Common myeloid progenitor, CD34-positive (primary cell): ENCODE measurements at regions not wholly inside any gene's neighbourhood (a gene's known extent, or its start where the extent isn't known, plus 50 kb on each side); places are given as distances from the start of the nearest gene placed in this dataset.

Source experiments
- CTCF ChIA-PET: fragments of 350-600 bp; sonication (Branson Sonifier 250); formaldehyde crosslinking; loops from one replicate; lab custom pipeline; 2021; ENCODE audit warnings: antibody characterized with exemption; lab: Charles Lee
- POLR2A ChIA-PET: fragments of 350-600 bp; sonication (Branson Sonifier 250); formaldehyde crosslinking; loops from one replicate; lab custom pipeline; 2021; ENCODE audit warnings: antibody characterized with exemption; lab: Charles Lee
- DNase-seq, 3 donors: peaks; one replicate each; pipeline versions ENCODE4 v3.0.0 to v3.0.0-alpha.2; 2013
- H3K27ac ChIP-seq, 2 experiments: 1 replicate in 1 of 2; 2 replicates in 1 of 2; pipeline ENCODE4 v1.7.0; 2013; ENCODE audit warnings: inconsistent platforms in 2 of 2, low read length in 2 of 2, mild to moderate bottlenecking in 2 of 2, low read depth in 1 of 2, moderate library complexity in 1 of 2; ENCODE audit not compliant: severe bottlenecking in 2 of 2, insufficient read depth in 1 of 2, poor library complexity in 1 of 2
- H3K27me3 ChIP-seq, 5 experiments: replicated peaks in 2 of 5; 1 replicate in 3 of 5; 2 replicates in 2 of 5; pipeline versions ENCODE4 v1.6.1 to v1.7.0; 2013; ENCODE audit warnings: low read length in 4 of 5, mild to moderate bottlenecking in 2 of 5, moderate library complexity in 2 of 5, inconsistent platforms in 1 of 5; ENCODE audit not compliant: insufficient read depth in 5 of 5, control insufficient read depth in 4 of 5
- H3K36me3 ChIP-seq, 4 experiments: 1 replicate in 2 of 4; 2 replicates in 2 of 4; pipeline versions ENCODE4 v1.6.1 to v1.7.0; 2013; ENCODE audit warnings: low read length in 3 of 4, control low read depth in 1 of 4, mild to moderate bottlenecking in 1 of 4; ENCODE audit not compliant: control insufficient read depth in 4 of 4, insufficient read depth in 4 of 4
- H3K4me1 ChIP-seq, 4 experiments: 1 replicate in 3 of 4; 2 replicates in 1 of 4; pipeline versions ENCODE4 v1.6.1 to v1.7.1; 2013; ENCODE audit warnings: low read length in 3 of 4, mild to moderate bottlenecking in 3 of 4, control low read depth in 1 of 4, inconsistent platforms in 1 of 4, moderate library complexity in 1 of 4; ENCODE audit not compliant: control insufficient read depth in 4 of 4, insufficient read depth in 4 of 4; ENCODE audit errors: control extremely low read depth in 1 of 4
- H3K4me3 ChIP-seq, 7 experiments: 1 replicate in 4 of 7; 2 replicates in 3 of 7; pipeline versions ENCODE4 v1.5.1 to v1.7.0; 2013; ENCODE audit warnings: mild to moderate bottlenecking in 7 of 7, low read length in 6 of 7, moderate library complexity in 6 of 7, inconsistent platforms in 2 of 7, low read depth in 2 of 7, control low read depth in 1 of 7; ENCODE audit not compliant: insufficient read depth in 4 of 7, control insufficient read depth in 1 of 7; ENCODE audit errors: extremely low read depth in 1 of 7
- H3K9me3 ChIP-seq, 5 experiments: 1 replicate in 4 of 5; 2 replicates in 1 of 5; pipeline versions ENCODE4 v1.6.1 to v1.7.1; 2013; ENCODE audit warnings: low read length in 4 of 5, mild to moderate bottlenecking in 2 of 5, inconsistent platforms in 1 of 5, low read depth in 1 of 5, moderate library complexity in 1 of 5; ENCODE audit not compliant: control insufficient read depth in 4 of 5, insufficient read depth in 2 of 5; ENCODE audit errors: control extremely low read depth in 1 of 5
- WGBS: methylation state at CpG from one replicate; pipeline ENCODE4 v1.1.5; 2013; ENCODE audit not compliant: insufficient coverage; 5-methylcytosine and 5-hydroxymethylcytosine counted together

DNA sequence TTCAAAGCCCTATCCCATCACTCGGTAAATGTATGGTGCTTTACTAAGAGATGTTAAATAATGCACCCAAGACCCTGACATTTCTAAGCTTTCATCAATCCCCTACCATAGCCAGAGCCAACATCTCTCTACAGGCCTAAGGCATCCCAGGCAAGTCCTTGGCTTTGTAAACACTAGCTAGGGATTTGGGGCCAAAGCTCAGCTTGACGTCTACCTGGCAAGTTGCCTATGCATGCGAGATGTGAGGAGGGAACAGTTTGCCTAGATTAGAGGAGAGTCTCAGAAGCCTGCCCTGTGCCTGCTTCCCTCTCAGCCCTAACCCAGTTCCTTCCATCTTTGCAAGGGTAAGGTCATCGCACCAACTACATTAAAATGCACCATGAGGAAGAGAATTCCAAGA is 221.5 kb upstream of the NCKAP5 start:
- no peaks in the 10 kb centered on the region for H3K4me1 ChIP-seq
- no peaks in the 10 kb centered on the region for H3K36me3 ChIP-seq
- DNase-seq, result no peak
- POLR2A ChIA-PET, result no interaction called here
- H3K4me3 ChIP-seq, result no peak overlapping the region
- CTCF ChIA-PET, result no interaction called here
- H3K9me3 ChIP-seq, result peaks cover 0 to 5% (median 3%) of the 10 kb centered on the region in 5 experiments
- H3K27me3 ChIP-seq, result no peaks in the 10 kb centered on the region
- H3K27ac ChIP-seq, result no peak overlapping the region
- WGBS, result 67% methylated on average over 2 of the region's 4 CpGs

DNA sequence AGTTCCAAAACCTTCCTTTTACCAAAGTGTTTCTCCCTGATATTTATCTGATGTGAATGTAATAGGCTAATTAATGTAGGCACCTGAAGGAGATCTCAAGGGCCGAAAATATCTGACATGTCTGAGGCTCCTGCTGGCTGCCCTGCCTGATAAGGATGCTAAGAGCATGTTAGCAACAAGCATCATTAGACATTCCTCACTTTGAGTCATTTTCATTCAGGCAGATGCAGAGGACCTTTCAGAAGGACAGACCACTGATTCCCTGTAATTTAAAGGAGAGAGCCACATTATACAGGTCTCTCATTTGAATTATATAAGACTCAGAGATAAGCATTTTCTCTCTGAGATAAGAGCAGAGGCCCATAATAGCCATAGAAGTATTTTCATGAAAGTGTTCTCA is 222.4 kb upstream of the NCKAP5 start:
- no peaks in the 10 kb centered on the region for H3K27me3 ChIP-seq
- WGBS, result 80% methylated on average over 1 of the region's 1 CpG
- H3K36me3 ChIP-seq, result no peaks in the 10 kb centered on the region
- ChIA-PET CTCF (no interaction called here), POLR2A (no interaction called here)
- H3K4me3 ChIP-seq, result no peak overlapping the region
- H3K4me1 ChIP-seq, result no peaks in the 10 kb centered on the region
- DNase-seq, result no peak
- no peak overlapping the region for H3K27ac ChIP-seq
- peaks cover 0 to 8% (median 3%) of the 10 kb centered on the region in 5 experiments for H3K9me3 ChIP-seq

DNA sequence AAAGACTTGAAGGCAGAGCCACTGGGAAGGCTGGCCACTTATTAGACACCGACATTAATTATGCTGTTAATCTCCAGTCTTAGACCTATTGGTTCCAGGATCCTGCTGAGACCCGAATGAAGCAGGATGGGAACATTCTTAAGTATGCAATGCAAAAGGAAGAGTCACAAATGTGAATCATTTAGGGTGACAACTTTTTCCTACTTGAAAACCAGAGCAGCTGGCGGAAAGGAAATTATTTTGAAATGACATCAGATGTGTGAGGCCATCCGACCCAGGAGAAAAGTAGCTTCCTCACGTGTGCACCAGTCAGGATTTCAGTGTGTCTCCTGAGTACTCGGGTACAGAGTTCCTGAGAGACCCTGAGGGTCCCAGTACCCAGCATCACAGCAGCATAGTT is 222.9 kb upstream of the NCKAP5 start:
- WGBS, result 61% methylated on average over 5 of the region's 6 CpGs
- Histone ChIP-seq H3K9me3 (peaks cover 0 to 8% (median 3%) of the 10 kb centered on the region in 5 experiments), H3K4me3 (no peak overlapping the region), H3K36me3 (no peaks in the 10 kb centered on the region), H3K4me1 (no peaks in the 10 kb centered on the region), H3K27me3 (no peaks in the 10 kb centered on the region), H3K27ac (no peak overlapping the region)
- ChIA-PET POLR2A (no interaction called here), CTCF (no interaction called here)
- DNase-seq, result no peak

DNA sequence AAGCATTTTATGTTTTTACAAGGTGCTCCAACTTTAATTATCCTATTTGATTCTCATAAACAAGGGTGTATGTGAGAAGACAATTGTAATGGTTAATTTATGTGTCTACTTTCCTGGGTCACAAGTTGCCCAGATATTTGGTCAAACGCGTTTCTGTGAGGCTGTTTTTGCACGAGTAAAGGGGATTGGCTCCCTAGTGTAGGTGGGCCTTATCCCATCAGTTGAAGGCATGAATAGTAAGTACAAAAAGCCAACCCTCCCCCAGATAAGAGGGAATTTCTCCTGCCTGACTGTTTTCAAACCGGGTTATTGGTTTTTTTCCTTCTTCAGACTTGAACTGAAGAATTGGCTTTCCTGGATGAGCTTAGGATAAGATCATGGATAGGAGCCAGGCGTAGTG is 224.0 kb upstream of the NCKAP5 start:
- H3K9me3 ChIP-seq, result peaks cover 0 to 8% (median 3%) of the 10 kb centered on the region in 5 experiments
- H3K27ac ChIP-seq, result no peak overlapping the region
- H3K27me3 ChIP-seq, result no peaks in the 10 kb centered on the region
- ChIA-PET POLR2A (no interaction called here), CTCF (no interaction called here)
- H3K4me1 ChIP-seq, result no peaks in the 10 kb centered on the region
- no peak for DNase-seq
- no peaks in the 10 kb centered on the region for H3K36me3 ChIP-seq
- WGBS, result 90% methylated on average over 2 of the region's 5 CpGs
- no peak overlapping the region for H3K4me3 ChIP-seq

DNA sequence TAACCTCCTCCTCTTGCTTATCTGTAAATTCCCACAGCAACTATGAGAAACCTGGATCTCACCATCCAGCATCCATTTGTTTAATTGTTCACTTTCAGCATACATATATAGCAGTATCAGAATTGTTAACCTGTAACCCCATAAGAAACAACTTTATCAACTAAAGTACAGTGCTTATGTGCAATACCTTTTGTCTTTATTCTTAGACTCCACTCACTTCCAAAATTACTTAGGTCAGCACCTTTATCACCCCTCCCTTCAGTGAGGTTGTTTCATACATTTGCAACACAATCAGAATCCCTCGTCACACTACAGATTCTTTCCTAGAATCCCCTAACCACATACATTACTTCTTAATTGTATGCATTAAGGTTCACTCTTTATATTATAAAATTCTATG is 225.9 kb upstream of the NCKAP5 start:
- no peak overlapping the region for H3K27ac ChIP-seq
- no peaks in the 10 kb centered on the region for H3K27me3 ChIP-seq
- H3K36me3 ChIP-seq, result no peaks in the 10 kb centered on the region
- POLR2A ChIA-PET, result no interaction called here
- CTCF ChIA-PET, result no interaction called here
- no peak overlapping the region for H3K4me3 ChIP-seq
- WGBS, result 100% methylated on average over 1 of the region's 1 CpG
- no peak for DNase-seq
- H3K4me1 ChIP-seq, result no peaks in the 10 kb centered on the region
- H3K9me3 ChIP-seq, result peaks cover 0 to 8% (median 3%) of the 10 kb centered on the region in 5 experiments

GRCh38 chr2:133801946-133802345 is 233.7 kb upstream of the NCKAP5 start:
- 100% methylated on average over 1 of the region's 3 CpGs for WGBS
- ChIA-PET CTCF (no interaction called here), POLR2A (no interaction called here)
- Histone ChIP-seq H3K4me3 (no peak overlapping the region), H3K36me3 (no peaks in the 10 kb centered on the region), H3K27me3 (peaks cover 0 to 2% (median 0%) of the 10 kb centered on the region in 5 experiments), H3K4me1 (no peaks in the 10 kb centered on the region), H3K9me3 (no peaks in the 10 kb centered on the region), H3K27ac (no peak overlapping the region)
- DNase-seq, result no peak

- CTCF ChIA-PET, result no interaction called here
- Histone ChIP-seq H3K4me3 (no peak overlapping the region), H3K4me1 (no peaks in the 10 kb centered on the region), H3K27me3 (peaks cover 0 to 2% (median 0%) of the 10 kb centered on the region in 5 experiments), H3K9me3 (no peaks in the 10 kb centered on the region), H3K36me3 (no peaks in the 10 kb centered on the region), H3K27ac (no peak overlapping the region)
- DNase-seq, result no peak
- POLR2A ChIA-PET, result no interaction called here
- WGBS, result 83% methylated on average over 12 of the region's 13 CpGs
Observed at GRCh38 chr2:133802409-133803039, 234.3 kb upstream of the NCKAP5 start.
